Muscle of arm (tissue), 1 donor: ENCODE measurements at regions not wholly inside any gene's neighbourhood (a gene's known extent, or its start where the extent isn't known, plus 50 kb on each side); places are given as distances from the start of the nearest gene placed in this dataset.

Experiments used
- DNase-seq: peaks from one replicate; pipeline ENCODE4 v3.0.0-alpha.2; 2013

GRCh38 chr6:44016131-44016870 is 111.0 kb downstream of the MRPL14 start:
- no peak for DNase-seq

- DNase-seq = no peak
These were observed 115.2 kb downstream of the MRPL14 start for GRCh38 chr6:44012078-44012493.

GRCh38 chr6:44011350-44011920 is 115.8 kb downstream of the MRPL14 start:
- no peak for DNase-seq

GRCh38 chr6:44010411-44011349 is 116.6 kb downstream of the MRPL14 start:
- no peak for DNase-seq

GRCh38 chr6:44009425-44010321 is 117.6 kb downstream of the MRPL14 start:
- no peak for DNase-seq

GRCh38 chr6:44008821-44009370 is 118.4 kb downstream of the MRPL14 start:
- no peak for DNase-seq

GRCh38 chr6:44007818-44008621 is 119.2 kb downstream of the MRPL14 start:
- no peak for DNase-seq

- DNase-seq = no peak
These were observed 120.4 kb downstream of the MRPL14 start for GRCh38 chr6:44006872-44007303.

GRCh38 chr6:44006123-44006871 is 121.0 kb downstream of the MRPL14 start:
- DNase-seq = no peak

- DNase-seq = no peak
These were observed 121.7 kb downstream of the MRPL14 start for GRCh38 chr6:44005507-44005903.

- no peak for DNase-seq
These were observed 122.4 kb downstream of the MRPL14 start for GRCh38 chr6:44004625-44005506.

GRCh38 chr6:44004136-44004535 is 123.1 kb downstream of the MRPL14 start:
- no peak for DNase-seq

- DNase-seq = no peak
These were observed 123.7 kb downstream of the MRPL14 start for GRCh38 chr6:44003345-44004061.

- no peak for DNase-seq
These were observed 124.5 kb downstream of the MRPL14 start for GRCh38 chr6:44002593-44003344.

GRCh38 chr6:44002067-44002592 is 125.1 kb downstream of the MRPL14 start:
- no peak for DNase-seq

GRCh38 chr6:44001318-44002066 is 125.8 kb downstream of the MRPL14 start:
- no peak for DNase-seq
